GM19240 (cell line): ENCODE measurements at regions not wholly inside any gene's neighbourhood (a gene's known extent, or its start where the extent isn't known, plus 50 kb on each side); places are given as distances from the start of the nearest gene placed in this dataset.

ENCODE experiments used
- DNase-seq: peaks from one replicate; pipeline ENCODE4 v3.0.0; 2011; ENCODE audit warnings: low spot score; ENCODE audit not compliant: insufficient read length

DNA sequence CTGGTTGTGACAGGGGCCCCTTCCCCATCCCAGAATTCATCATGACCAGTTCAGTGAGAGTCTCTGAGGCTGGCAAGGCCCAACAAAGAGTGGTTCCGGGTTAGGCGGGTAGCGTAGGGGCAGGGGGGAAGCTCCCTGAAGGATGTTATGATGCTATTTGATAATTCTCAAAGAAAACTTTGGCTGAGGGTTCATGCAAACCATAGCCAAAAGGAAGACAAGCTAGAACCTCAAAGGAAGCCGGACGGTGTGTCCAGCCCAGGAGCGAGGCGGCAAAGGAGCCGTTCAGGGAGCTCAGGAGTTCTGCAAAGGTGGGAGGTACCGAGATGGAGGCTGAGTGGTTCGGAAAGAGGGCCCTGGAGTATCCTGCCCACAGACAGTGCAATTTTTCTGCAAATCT lies 226.8 kb upstream of the RAB6C start:
- DNase-seq = no peak

DNA sequence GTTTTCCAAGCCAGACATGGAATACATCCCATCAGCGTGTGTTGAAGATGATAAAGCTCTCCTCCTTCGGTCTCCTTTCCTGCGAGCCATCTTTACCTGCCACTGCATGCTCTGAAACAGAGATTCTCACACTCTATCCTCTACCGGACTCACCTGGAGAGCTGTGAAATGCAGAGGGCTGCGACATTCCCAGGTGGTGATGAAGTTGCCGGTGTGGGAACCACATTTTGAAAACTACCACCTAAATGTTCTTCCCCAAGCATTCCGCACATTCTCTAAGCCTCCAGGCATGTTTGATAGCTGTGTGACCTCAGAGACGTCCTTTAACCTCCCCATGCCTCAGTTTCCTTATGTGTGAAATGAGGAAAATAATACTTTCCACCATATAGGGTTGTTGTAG lies 226.2 kb upstream of the RAB6C start:
- DNase-seq = no peak

DNA sequence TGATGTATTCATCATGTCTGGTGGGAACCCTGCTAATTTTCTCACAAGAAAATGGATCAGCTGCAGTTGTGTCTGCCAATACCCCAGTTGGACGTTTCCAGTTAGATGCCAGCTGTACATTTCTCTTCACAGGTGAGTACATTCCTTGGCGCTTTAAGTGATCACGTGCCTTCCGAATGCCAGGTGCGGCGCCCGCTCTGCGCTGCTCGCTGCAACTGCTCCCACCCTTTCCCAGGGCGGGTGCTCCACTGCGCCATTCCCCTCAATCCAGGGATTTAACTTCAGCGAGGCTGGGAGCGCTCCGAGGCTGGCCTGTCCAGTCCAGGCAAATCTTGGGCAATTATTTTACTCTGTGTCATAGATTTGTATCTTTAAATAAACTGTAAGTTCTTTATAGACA lies 225.0 kb upstream of the RAB6C start:
- DNase-seq = no peak

DNA sequence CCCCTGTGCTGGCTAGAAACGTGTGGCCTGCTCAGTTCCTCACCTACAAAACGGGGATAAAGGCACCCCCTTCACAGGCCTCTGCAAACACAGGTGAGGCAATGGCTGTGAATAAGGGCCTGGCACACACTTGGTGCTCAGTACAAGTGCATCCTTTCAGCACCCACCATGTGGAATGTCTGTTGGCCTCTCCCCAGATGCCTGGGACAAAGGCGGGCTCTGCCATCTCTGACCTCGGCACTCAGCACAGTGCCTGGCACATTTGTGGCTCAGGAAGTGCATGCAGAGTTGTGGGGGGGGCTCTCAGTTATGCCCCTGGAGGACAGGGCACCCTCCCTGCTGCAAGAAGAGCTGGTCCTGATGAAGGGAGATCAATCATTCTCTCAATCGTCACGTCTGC lies 224.6 kb upstream of the RAB6C start:
- no peak for DNase-seq

DNA sequence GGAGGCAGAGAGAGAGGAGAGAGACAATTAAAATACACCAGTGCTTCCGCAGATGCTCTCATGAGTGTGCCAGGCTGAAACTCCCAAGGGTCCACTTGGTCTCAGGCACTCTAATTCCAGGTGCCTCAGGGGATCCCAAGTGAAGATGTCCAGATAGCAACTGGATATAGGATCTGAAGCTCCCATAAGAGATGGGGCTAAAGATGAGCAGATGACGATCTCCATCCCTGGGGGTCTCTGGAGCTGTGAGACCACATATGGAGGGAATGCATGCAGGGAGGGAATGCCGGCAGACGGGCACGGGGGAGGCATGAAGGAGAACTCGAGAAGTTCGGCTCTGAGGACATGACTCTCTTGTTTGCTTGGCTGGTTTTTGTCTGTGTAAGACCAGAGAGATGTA lies 223.7 kb upstream of the RAB6C start:
- DNase-seq = no peak

DNA sequence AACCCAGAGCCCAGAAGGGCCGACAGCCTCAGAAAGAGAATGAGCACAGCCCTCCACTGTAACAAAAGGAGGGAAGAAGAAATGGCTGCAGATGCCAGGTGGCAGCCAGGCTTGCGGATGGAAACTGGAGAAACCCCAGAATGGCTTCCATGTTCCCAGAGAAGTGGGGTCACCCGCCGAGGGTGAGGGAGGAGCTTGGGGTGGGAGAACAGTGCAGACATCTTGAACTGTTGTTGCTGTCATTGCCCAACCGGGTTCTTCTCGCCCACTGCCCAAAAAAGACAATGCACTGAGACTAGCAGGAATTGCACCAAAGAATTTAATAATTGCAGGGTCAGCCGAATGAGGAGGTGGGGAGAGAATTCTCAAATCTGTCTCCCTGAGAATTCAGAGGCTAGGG lies 223.2 kb upstream of the RAB6C start:
- no peak for DNase-seq

DNA sequence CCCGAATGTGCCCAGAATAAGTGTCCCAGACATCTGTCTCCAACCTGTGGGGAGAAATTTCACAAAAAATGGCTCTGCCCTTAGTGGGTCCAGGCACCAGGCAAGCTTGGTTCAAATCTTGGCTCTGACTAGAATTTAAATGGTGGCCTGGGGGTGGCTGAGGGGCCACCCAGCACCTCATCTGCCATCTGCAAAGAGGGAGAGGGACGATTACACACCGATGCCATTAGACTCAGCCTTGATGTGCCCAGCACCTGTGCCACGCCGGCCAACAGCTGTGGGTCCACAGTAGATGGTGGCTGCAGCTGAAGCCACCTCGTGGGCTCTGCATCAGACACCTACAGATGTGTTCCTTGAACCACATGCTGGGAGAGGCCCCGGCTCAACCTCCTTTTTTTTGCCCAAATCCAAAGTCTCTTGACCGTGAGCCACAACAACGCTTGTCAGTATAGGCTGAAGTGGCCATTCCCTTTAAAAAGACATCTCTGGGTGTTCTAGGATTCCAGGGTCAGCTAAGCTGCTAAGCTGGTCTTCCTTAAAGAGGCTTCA lies 222.0 kb upstream of the RAB6C start:
- no peak for DNase-seq

DNA sequence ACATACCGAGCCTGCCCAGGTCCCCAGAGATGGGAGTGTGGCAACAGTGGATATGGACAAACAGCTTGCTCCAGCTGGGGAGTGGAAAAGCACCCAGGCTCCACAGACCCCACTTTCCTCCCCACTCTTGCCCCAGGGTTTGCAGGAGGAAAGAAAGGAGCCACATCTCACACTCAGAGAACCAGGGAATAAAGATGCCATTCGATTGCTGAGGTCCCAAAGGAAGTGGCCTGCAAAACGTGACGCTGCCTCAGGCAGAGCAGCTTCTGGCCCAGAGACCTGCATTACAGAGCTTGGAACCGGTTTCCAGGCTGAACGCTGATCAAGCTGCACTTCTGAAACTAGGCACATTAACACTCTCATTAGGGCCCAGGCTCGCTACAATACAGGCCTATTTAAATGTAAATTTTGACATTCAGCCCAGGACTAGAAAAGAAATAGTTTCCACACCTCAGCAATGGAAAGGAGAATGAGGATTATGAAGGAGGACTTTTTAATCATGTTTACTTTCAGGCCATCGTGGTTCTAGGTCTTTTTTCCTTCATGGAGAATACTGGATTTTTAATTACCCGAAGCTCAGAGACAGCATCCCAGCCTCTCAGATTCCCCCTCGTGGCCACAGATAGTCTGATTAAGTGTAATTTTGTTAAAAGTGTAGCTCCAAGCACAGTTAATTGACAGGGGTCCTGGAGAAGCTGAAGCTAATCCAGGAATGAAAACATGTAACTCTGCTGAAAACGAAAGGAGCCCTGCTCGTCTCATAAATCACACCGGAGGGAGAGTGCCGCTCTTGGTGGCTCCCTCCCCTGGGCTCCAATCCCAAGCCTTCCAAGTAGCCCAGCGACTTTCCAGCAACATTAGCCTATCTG lies 221.3 kb upstream of the RAB6C start:
- DNase-seq = no peak

DNA sequence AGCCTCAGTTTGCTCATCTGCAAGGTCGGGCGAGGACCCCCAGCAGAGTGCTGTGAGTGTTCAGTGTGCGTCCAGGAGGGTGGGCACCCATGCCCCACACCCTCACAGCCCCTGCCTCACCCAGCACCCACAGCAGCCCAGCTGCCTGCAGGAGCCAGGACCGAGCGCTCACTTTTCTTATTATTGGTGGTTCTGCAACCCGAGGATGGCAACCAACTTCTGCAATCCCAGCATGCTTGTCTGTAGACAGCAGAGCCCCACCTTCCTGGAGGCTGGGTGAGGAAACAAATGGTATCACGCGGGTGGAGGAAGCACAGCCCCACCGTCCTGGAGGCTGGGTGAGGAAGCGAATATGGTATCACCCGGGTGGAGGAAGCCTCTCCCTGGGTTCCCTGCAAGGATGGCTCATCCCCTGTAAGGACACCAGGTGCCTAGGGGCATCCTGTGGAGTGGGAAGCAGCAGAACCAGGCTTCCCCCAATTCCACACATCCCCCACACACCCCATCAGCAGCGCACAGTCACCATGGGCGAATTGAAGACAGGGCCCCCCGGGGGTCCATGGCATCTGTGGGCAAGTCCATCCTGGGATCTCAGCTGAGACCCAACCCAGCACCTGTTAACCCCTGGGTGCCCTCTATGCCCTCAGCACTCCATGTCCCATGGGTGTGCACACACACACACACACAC lies 220.5 kb upstream of the RAB6C start:
- DNase-seq = no peak

DNA sequence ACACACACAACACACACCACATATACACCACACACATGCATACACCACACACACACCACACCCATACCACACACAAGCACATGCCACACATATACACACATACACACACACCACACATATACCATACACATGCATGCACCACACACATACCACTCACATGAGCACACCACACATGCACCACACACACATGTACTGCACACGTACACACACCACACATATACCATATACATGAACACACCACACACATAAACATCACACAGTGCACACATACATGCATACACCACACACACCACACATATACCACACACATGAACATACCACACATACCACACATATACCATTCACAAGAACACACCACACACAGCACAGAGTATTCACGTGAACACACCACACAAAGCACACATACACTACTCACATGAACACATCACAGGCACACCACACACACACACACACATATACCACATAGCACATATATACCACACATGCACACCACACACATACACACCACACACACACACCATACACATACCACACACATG lies 219.9 kb upstream of the RAB6C start:
- no peak for DNase-seq

DNA sequence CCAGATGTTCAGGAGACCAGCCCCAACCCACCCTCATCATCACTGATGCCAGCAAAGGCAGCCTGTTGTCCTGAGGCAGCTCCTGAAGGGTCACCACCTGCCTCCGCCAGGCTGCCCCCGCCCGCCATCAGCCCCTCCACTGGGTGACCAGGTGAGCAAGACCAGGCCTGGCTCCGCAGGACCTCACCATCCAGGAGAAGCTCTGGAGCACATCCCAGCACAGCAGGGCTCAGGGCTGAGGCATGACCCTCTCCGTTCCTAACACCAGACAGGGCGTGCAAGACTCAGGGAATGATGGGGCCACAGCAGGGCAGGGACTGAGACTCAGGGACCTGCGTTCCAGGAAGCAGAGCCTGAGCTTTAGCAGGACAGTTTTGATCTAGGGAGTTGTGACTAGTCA lies 218.8 kb upstream of the RAB6C start:
- DNase-seq = no peak

DNA sequence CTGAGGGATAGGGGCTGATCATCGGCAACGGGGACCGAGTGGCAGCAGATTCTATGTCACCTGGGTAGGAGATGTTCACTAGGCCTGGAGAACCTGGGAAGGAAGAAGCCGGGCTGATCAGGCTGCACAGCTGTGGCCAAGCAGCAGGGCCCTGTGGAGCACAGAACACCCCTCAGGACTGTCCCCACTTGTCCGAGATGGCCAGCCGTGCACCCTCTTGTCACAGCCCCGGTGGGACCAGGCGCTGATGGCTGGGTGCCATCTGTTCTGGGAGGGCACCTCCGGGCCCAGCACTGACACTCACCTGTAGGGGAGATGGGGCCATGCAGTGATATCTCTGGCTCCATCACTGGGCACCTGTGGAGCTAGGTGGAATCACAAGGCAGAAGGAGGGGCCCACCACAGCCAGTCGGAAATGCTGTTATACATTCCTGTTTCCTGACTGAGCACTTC lies 217.9 kb upstream of the RAB6C start:
- no peak for DNase-seq

DNA sequence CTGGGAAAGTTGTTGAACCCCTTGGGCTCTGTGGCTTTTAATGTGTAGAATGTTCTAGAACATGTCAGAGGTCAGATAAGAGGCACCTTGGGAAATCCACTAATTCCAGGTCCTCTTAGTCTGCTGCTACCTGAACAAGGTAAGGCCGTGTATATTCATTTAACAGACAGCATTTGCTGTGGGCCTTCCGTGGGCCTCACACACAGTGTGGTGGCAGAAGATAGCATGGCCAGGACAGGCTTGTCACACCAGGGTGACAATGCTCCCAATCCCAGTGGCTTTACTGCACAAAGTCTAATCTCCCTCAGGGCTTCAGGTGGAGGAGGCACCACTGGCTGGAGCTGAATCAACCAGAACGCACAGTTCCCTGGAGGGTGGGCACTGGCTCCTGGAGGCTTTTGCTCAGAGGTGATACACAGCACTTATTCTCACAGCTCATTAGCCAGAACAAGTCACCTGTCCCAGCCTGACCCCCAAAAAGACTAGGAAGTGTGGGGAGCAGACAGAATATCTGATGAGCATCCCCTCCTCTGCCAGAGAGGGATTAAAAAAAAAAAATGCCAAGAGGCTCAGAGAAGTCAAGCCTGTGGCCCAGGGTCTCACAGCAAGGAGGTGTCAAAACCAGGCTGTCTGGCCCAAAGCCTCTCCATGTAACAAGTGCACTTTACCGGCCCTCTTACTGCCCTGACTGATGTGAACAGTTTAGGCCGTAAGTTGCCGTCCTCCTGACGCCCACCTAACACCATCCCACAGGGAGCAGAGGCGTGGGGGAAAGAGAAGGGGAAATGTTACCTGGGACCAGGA lies 216.9 kb upstream of the RAB6C start:
- no peak for DNase-seq

DNA sequence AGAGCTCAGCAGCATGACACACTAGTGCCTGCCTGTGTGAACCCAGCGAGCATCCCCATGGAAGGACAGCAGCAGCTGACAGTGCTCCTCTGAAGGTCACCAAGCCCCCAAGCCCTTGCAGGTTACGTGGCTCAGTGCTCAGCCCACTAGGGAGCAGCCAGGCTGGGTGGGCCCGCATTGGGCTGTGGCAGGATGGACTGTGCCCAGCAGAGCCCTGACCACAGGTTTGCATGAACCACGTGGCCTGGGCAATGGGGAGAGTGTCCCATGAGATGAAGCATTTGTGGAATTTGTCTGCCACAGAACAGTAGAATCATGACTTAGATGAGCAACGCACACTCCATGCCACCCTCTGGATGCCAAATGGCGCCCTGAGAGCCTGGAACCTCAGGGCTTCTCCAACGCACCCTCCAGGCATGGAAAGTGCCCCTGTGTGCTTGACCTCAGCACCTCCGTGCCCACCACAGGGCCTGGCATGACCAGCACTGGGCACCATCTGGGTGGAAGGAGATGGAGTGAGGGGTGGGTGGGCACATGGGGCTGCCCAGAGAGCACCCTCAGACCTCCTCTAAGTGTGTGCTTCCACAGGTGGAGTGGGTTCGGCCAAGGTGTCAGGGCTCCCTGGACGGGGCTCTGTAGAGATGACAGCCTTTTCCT lies 216.1 kb upstream of the RAB6C start:
- no peak for DNase-seq

DNA sequence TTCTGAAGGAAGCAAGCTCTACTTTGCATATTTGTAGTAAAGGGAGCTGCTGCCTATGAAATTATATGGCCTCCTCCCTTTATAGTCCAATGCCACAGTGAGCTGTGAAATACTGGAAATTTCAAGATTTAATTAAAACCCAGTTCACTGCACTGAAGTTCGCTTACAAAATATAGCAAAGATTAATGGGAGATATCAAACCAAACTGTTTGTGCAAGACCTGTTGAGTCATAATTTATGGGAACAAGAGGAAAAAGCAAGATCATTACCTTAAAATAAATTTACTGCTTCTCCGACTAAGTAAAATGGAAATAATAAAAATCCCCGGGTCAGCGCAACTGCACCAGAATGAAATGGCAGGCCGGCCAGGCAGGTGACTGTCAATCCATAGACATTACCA lies 215.5 kb upstream of the RAB6C start:
- no peak for DNase-seq

DNA sequence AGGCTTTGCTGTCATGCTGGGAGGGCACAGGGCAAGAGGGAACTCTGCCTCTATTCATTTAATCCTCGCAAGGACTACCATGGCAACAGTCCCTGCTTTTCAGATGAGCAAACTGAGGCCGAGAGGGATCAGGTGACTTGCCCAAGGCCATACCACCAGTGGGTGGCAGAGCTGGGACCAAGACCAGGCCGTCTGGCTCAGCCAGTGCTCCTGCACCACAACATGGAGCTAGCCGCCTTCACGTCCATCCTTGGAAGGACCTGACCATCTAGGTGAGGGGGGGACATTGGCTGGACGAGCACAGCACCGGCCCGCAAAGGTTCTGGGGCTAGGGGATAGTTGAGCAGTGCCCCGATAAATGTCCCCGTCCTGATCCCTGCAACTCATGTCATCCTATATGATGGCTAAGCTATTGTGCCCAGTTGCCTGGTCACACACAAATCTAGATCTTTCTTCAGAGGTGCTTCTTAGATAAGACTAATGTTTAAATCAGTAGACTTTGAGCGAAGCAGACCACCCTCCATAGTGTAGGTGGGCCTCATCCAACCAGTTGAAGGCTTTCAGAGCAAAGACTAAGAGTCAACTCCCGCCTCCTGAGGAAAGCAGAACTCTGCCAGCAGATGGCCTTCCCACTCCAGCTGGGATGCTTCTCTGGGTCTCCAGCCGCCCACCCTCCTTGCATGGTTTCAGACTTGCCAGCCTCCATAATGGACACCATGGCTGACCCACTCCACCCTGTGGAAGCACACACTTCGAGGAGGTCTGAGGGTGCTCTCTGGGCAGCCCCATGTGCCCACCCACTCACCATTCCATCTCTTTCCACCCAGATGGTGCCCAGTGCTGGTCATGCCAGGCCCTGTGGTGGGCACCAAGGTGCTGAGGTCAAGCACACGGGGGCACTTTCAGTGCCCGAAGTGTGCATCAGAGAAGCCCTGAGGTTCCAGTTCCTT lies 214.8 kb upstream of the RAB6C start:
- no peak for DNase-seq

DNA sequence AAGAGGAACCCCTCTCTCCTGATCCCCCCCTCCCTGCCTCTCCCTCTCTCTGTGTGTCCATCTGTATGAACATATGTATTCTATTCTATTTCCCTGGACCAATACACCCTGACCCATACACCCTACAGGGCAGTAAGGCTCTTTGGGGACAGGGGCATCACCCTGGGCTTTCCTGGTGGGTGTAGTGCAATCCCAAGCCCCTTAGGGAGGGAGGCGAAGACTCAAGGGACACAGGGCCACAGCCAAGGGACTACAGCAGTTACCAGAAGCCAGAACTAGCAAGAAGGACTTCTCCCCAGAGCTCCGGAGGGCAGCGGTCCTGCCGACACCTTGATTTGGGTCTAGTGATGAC lies 214.2 kb upstream of the RAB6C start:
- no peak for DNase-seq

DNA sequence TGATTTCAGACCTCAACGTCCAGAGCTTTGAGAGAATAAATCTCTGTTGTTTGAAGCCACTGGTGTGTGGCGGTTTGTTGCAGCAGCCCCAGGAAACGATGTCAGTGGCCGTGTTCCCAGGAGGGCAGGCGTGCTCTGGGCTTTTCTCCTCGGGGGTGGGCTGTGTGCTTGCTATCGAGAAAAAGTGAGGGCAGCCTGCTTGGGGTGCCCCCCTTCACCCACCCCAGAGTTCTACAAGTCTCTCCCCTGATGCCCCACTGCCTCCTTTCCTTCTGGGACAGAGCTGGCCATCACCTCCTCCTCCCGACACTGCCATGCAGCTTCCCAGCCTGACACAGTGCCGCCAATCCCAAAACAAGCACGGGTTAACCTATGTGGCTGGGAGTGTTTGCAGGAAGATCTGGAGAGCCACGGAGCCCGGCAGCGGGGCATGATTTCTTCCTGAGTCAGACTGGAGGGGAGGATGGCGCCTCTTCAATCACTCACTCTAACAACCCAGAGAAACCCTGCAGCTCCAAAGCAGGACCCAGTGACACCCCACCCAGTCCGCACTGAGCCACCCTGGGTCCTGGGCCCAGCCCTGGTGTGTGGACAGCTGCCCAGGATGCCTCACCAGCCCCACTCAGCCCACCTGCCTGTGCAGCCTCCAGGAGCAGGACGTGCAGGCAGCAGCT lies 213.7 kb upstream of the RAB6C start:
- no peak for DNase-seq

DNA sequence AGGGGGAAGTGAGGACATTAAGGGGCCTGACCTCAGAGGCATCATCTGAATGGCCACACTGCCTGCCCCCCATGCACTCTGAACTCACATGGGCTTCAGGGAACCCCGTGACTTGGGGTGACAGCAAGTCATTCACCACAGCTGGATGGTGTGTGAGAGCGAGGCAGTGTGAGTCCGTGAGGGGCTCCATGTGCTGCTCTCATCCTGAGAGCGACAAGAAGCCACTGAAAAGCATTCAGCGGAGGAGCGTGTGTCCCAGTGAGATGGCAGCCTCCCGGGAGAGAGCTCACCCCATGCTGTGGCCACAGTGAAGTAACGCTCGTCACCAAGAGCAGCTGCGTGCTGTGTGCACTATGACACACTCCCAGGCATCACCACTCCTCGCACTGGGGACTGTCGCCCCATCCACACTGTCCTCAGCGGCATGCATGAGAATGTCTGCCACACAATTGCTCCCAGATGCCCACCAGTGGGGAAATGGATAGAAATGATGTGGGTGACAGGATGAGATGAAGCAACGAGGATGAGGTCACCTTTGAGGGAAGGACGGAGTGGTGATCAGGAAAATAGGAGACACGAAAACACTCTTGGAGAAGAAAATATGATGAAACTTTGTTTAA lies 213.0 kb upstream of the RAB6C start:
- DNase-seq = no peak
